ENCODE measurements at regions not wholly inside any gene's neighbourhood (a gene's known extent, or its start where the extent isn't known, plus 50 kb on each side); places are given as distances from the start of the nearest gene placed in this dataset.

DNA sequence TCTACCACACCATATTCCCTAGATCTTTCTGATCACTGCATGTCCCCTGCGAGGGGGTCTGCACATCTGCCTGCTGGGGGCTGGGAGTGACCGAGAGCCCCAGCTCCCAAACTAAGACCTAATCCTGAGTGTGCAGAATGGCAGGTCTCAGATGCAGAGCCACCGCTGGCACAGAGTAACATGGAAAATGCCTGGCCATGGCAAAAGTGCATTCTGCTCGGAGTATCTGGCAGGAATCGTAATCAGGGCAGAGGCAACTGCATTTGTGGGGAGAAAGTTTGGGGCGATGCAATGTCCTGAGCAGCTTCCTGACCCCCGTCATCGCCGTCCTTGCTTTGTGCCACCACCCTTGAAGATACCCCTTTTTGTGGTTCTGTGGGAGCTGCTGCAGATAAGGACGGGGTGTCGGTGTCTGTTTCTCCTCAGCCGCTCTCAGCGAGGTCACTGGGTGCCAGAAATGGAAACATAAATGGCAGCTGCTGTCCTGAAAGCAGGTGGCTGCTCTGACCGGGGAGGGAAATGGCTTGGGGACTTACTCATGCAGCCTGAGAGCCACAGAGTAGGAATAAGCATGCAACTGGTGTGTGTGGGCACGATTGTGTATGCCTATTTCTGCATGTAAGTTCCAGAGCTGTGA, 157.9 kb downstream of the LY86 start (continued):
- TF ChIP-seq ZNF462 (CRISPR knock-in tag; IDR thresholded peaks at IDR 0.05) (no peak), EZH2phosphoT487 (IDR thresholded peaks at IDR 0.05; ENCODE audit: unreplicated experiment) (no peak), EZH2 (IDR thresholded peaks at IDR 0.05; ENCODE audit: low read depth, unreplicated experiment) (no peak)

DNA sequence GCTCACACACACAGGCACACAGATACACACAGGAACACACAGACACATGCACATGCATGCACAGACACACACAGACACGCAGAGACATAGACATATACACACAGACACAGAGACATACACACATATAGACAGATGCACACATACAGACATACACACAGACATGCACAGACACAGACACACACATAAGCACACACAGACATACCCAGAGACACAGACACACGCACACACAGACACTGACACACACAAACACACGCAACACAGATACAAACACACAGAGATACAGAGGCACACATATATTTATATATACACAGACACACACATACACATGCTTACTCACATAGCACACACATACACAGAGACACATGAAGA, 158.4 kb downstream of the LY86 start:
- Mint-ChIP-seq H3K4me1 (peaks cover 31% of the 10 kb centered on the region), H3K36me3 (ENCODE audit: low read depth) (no peaks in the 10 kb centered on the region), H3K9me3 (peaks cover 6% of the 10 kb centered on the region), H3K4me3 (no peak overlapping the region), H3K27ac (no peak overlapping the region), H3K27me3 (ENCODE audit: insufficient read depth, low read depth, poor library complexity) (peaks cover 14% of the 10 kb centered on the region)
- Histone ChIP-seq H4K20me1 (replicated peaks; ENCODE audit: insufficient read depth) (no peaks in the 10 kb centered on the region), H3K27me3 (ENCODE audit: insufficient read depth) (no peaks in the 10 kb centered on the region), H3K27ac (ENCODE audit: low read depth) (no peak overlapping the region), H3K4me3 (no peak overlapping the region), H3K4me2 (no peak overlapping the region), H3K36me3 (ENCODE audit: insufficient read depth) (no peaks in the 10 kb centered on the region), H3K9me2 (ENCODE audit: insufficient read depth) (no peaks in the 10 kb centered on the region), H3F3A (replicated peaks; ENCODE audit: low read depth) (no peaks in the 10 kb centered on the region), H3K79me2 (replicated peaks; ENCODE audit: insufficient read depth) (no peaks in the 10 kb centered on the region), H3K4me1 (ENCODE audit: insufficient read depth) (peaks cover 18% of the 10 kb centered on the region), H2AFZ (no peak overlapping the region)
- no peak for ATAC-seq
- no peak for DNase-seq (ENCODE audit: low spot score)
- no peak for TF ChIP-seq ZNF331 (CRISPR knock-in tag; IDR thresholded peaks at IDR 0.05; ENCODE audit: low read depth)
- TF ChIP-seq CTCF (conservative IDR thresholded peaks at IDR 0.05; ENCODE audit: low read depth in 2 of 2): no peak
- no peak for TF ChIP-seq ETS1 (IDR thresholded peaks at IDR 0.05)
- TF ChIP-seq JUNB (IDR thresholded peaks at IDR 0.05; ENCODE audit: unreplicated experiment): no peak
- no peak for TF ChIP-seq NANOG (IDR thresholded peaks at IDR 0.05; ENCODE audit: borderline replicate concordance)
- no peak for TF ChIP-seq STAT1 (IDR thresholded peaks at IDR 0.05; ENCODE audit: unreplicated experiment)
- no peak for TF ChIP-seq CREB1 (CRISPR knock-in tag; IDR thresholded peaks at IDR 0.05; ENCODE audit: low read depth)
- TF ChIP-seq EZH2phosphoT487 (IDR thresholded peaks at IDR 0.05; ENCODE audit: unreplicated experiment): no peak
- TF ChIP-seq ZNF114 (CRISPR knock-in tag; IDR thresholded peaks at IDR 0.05): no peak
- TF ChIP-seq, protein P1, sequence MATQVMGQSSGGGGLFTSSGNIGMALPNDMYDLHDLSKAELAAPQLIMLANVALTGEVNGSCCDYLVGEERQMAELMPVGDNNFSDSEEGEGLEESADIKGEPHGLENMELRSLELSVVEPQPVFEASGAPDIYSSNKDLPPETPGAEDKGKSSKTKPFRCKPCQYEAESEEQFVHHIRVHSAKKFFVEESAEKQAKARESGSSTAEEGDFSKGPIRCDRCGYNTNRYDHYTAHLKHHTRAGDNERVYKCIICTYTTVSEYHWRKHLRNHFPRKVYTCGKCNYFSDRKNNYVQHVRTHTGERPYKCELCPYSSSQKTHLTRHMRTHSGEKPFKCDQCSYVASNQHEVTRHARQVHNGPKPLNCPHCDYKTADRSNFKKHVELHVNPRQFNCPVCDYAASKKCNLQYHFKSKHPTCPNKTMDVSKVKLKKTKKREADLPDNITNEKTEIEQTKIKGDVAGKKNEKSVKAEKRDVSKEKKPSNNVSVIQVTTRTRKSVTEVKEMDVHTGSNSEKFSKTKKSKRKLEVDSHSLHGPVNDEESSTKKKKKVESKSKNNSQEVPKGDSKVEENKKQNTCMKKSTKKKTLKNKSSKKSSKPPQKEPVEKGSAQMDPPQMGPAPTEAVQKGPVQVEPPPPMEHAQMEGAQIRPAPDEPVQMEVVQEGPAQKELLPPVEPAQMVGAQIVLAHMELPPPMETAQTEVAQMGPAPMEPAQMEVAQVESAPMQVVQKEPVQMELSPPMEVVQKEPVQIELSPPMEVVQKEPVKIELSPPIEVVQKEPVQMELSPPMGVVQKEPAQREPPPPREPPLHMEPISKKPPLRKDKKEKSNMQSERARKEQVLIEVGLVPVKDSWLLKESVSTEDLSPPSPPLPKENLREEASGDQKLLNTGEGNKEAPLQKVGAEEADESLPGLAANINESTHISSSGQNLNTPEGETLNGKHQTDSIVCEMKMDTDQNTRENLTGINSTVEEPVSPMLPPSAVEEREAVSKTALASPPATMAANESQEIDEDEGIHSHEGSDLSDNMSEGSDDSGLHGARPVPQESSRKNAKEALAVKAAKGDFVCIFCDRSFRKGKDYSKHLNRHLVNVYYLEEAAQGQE (IDR thresholded peaks at IDR 0.05; ENCODE audit: unreplicated experiment): no peak
- TF ChIP-seq POLR2AphosphoS5 (IDR thresholded peaks at IDR 0.05; ENCODE audit: low read depth): no peak
- TF ChIP-seq EZH2 (IDR thresholded peaks at IDR 0.05; ENCODE audit: low read depth, unreplicated experiment): no peak
